ENCODE measurements at regions not wholly inside any gene's neighbourhood (a gene's known extent, or its start where the extent isn't known, plus 50 kb on each side); places are given as distances from the start of the nearest gene placed in this dataset.

GRCh38 chr3:102599819-102600576 lies 165.2 kb downstream of the ZPLD1 start:
- DNase-seq (ENCODE audit: low spot score) = no peak

- peak; percentile 20 for DNase-seq (ENCODE audit: low spot score)
Measured at GRCh38 chr3:102605153-102605552, 170.3 kb downstream of the ZPLD1 start.

- DNase-seq (ENCODE audit: low spot score) = peak; percentile 4
Measured at GRCh38 chr3:102608875-102609274, 174.1 kb downstream of the ZPLD1 start.

- DNase-seq (ENCODE audit: low spot score) = no peak
Measured at GRCh38 chr3:102614021-102614569, 179.3 kb downstream of the ZPLD1 start.

- no peak for DNase-seq (ENCODE audit: low spot score)
Measured at GRCh38 chr3:102614585-102614984, 179.8 kb downstream of the ZPLD1 start.

- no peak for DNase-seq (ENCODE audit: low spot score)
Measured at GRCh38 chr3:102617381-102617780, 182.6 kb downstream of the ZPLD1 start.

- no peak for DNase-seq (ENCODE audit: low spot score)
Measured at GRCh38 chr3:102619361-102619760, 184.5 kb downstream of the ZPLD1 start.

- no peak for DNase-seq (ENCODE audit: low spot score)
Measured at GRCh38 chr3:102629943-102630342, 195.1 kb downstream of the ZPLD1 start.

GRCh38 chr3:102630531-102630930 lies 195.7 kb downstream of the ZPLD1 start:
- DNase-seq (ENCODE audit: low spot score) = no peak

- no peak for DNase-seq (ENCODE audit: low spot score)
Measured at GRCh38 chr3:102643546-102643945, 208.7 kb downstream of the ZPLD1 start.

- DNase-seq (ENCODE audit: low spot score) = no peak
Measured at GRCh38 chr3:102646557-102646956, 211.7 kb downstream of the ZPLD1 start.

GRCh38 chr3:102660653-102661052 lies 225.8 kb downstream of the ZPLD1 start:
- no peak for DNase-seq (ENCODE audit: low spot score)

- no peak for DNase-seq (ENCODE audit: low spot score)
Measured at GRCh38 chr3:102661707-102662497, 227.1 kb downstream of the ZPLD1 start.

- no peak for DNase-seq (ENCODE audit: low spot score)
Measured at GRCh38 chr3:102662498-102662772, 227.6 kb downstream of the ZPLD1 start.

- DNase-seq (ENCODE audit: low spot score) = no peak
Measured at GRCh38 chr3:102664126-102664525, 229.3 kb downstream of the ZPLD1 start.

- DNase-seq (ENCODE audit: low spot score) = no peak
Measured at GRCh38 chr3:102665183-102665582, 230.4 kb downstream of the ZPLD1 start.

- no peak for DNase-seq (ENCODE audit: low spot score)
Measured at GRCh38 chr3:102668247-102668646, 233.4 kb downstream of the ZPLD1 start.

- no peak for DNase-seq (ENCODE audit: low spot score)
Measured at GRCh38 chr3:102670986-102671385, 236.2 kb downstream of the ZPLD1 start.

- DNase-seq (ENCODE audit: low spot score) = no peak
Measured at GRCh38 chr3:102672305-102672704, 237.5 kb downstream of the ZPLD1 start.

GRCh38 chr3:102673271-102674115 lies 238.7 kb downstream of the ZPLD1 start:
- peak; percentile 54 for DNase-seq (ENCODE audit: low spot score)

GRCh38 chr3:102674284-102674683 lies 239.5 kb downstream of the ZPLD1 start:
- no peak for DNase-seq (ENCODE audit: low spot score)

GRCh38 chr3:102676424-102676823 lies 241.6 kb downstream of the ZPLD1 start:
- no peak for DNase-seq (ENCODE audit: low spot score)
